Skin epidermis (tissue), 12 donors: ENCODE measurements at regions not wholly inside any gene's neighbourhood (a gene's known extent, or its start where the extent isn't known, plus 50 kb on each side); places are given as distances from the start of the nearest gene placed in this dataset.
A peak's percentile ranks its signal among the peaks of the same experiment; 100 is the strongest.

Source experiments
- H3K27ac ChIP-seq, 21 experiments: fragments of 200-600 bp; sonication (generic) in 11 of 21; one replicate each; pipeline ENCODE4 v1.5.0; 2020; ENCODE audit warnings: mild to moderate bottlenecking in 3 of 21, inconsistent platforms in 2 of 21, moderate library complexity in 2 of 21
- H3K4me3 ChIP-seq, 7 experiments: fragments of 200-600 bp; sonication (generic) in 2 of 7; one replicate each; pipeline ENCODE4 v1.5.0; 2020; ENCODE audit warnings: inconsistent platforms in 2 of 7, mild to moderate bottlenecking in 2 of 7, moderate library complexity in 1 of 7

DNA sequence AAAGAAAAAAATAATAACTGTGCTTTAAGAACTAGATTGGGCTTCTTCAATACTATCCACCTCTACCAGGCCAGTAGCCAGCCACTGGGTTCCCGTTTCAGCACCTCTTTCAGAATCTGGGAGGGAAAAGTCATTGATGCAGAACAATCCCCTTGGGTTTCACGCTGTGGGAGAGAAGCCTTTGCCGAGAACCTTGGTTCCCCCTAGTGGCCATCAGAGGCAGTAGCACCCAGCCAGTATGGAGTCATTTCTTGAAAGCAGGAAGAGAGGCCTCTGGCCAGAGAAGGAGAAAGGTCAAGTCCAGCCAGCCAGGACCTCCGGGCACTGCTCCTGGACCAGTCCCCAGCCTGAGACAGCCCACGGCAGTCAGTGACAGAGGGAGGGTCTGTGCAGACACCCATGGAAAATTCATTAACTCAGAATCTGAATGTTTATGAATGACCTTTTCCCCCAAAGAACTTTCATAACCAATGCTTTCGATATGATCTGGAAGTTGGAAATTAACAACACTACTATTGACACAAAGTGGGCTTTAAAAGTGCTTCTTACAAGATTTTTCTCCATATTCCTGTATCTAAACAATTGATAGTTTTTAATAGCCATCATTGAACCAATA is 51.2 kb upstream of the CDH5 start:
- H3K27ac ChIP-seq = peak overlapping the region in 5 of 21 experiments; percentile 4 to 66 (median 24)
- H3K4me3 ChIP-seq = no peak overlapping the region

DNA sequence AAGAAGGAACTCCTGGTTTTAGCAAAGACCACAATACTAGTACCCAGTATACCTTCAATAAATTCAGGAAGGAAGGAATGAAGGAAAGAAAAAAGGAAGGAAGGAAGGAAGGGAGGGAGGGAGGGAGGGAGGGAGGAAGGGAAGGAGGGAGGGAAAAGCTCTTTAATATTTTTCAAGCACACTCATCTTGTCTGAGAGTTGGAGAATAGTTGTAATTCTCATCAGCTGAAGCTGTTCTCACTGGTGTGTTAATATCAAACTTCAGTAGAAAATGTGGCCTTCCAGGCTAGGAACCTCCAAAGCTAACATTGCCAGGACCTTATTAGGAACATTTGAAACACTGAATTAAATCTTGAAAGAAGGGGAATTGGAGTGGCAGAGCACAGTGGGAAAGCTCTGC is 55.2 kb upstream of the CDH5 start:
- H3K27ac ChIP-seq = no peak overlapping the region
- H3K4me3 ChIP-seq = no peak overlapping the region

DNA sequence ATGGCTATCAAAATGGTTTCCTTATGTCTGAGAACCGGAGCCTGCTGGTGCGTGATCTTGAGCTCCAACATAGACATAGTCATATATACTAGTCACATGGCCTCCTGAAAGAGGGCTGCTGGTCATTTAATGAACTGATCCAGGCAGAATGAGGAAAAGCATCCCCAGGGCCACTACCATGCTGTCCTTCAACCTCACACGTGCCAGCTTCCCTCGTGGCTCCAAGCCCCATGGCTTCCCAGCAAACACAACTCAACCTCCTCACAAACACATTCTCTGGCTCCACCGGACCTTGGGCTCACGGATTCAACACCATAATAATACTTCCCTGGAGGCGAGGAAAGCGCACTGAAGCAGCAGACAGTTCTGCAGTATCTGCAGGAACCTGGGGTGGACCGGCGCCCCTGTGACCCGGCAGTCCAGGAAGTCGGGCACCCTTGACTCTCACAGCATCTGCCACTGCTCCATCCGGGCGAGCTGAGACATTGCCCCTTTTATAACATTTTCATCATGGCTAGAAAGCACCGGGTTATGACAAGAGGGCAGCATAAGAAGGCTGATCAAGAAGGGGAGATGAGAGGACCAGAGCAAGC is 57.2 kb upstream of the CDH5 start:
- Histone ChIP-seq H3K27ac (no peak overlapping the region), H3K4me3 (no peak overlapping the region)

DNA sequence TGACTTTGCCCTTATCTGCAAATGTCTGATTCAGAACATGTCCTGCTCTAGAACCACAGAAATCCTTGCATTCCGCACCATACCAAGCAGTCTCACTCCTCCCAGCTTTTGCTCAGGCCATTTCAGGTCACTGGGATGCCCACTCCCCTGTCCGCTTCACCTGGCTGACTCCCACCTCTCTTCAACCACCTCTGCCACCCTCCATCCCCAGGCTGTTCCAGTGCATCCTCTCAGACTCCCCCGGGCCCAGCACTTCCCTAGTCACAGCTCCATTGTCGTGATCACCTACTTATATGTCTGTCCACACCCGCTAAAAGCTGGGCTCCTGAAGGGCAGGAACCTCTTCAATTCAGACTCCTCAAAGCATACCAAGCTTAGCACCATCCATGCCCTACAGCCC is 58.4 kb upstream of the CDH5 start:
- Histone ChIP-seq H3K4me3 (no peak overlapping the region), H3K27ac (no peak overlapping the region)

DNA sequence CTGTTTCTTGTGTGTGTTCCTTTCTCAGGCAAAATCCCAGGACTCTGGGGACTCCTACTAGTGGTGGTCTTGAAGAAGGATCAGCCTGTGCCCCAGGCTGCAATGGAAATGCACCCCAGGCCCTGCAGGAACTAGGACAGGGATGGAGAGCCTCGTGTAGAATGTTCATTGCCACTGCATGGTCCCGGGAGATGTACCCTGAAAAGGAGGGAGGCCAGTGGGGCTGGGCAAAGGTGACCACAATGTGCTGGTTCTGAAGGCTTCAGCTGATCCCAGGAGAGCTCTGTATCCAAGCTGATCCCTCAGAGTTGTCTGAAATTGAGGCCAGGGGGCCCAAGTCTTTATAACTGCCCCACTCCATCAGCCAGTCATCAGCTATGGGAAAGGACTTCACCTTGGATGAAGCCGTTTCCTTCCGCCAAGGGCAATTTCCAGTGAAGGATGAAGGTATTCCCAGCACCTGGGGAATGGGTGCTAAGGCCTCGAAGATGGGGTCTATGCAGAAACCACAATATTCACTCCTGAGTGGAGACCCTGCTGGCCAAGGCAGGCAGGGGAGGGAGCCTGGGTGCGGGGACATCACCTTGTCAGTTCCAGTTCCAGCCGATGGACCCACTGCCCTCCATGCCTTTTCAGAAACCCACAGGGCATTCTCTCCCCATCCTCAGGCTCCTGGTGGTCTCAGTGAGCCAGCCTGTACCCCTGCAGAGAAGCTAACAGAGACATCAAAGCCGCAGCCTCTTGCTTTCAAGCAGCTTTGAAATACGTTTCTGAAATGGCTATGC is 59.9 kb upstream of the CDH5 start:
- Histone ChIP-seq H3K27ac (no peak overlapping the region), H3K4me3 (no peak overlapping the region)

DNA sequence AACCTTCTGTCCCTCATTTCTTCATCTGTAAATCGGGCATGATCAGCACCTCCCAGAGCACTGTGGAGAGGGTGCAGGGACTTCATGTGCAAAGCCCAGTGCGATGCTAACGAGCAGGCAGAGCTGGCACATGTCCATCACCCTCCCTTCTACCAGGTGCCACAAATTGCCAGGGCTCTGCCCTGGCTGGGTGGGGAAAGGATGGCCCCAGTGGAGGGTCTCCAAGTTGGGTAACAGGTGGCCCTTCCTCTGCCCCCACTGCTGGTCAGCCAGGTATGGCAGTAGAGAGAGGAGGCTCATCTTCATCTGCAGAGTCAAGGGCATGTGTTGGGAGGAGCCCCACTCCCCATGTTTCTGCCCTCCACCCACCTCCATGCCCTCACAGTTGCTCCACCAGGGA is 61.5 kb upstream of the CDH5 start:
- Histone ChIP-seq H3K4me3 (no peak overlapping the region), H3K27ac (no peak overlapping the region)

DNA sequence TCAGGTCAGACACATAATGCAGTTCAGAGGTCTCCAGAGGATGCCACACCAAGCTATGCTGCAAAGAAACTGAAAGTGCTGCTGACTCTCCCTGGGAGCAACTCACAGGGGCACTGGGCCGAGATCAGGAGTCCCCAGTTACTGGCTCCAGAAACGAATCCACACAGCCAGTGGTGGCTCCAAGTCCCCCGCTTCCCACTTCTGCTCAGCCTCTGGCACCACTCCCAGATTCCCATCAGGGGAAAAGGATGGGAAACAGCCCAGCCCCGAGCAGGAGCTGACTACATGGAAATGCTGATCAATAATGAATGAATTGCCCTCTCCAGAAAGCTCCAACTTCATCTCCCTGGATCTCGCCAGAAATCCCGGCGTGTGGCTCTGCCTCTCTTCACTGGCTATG is 62.3 kb upstream of the CDH5 start:
- H3K27ac ChIP-seq = no peak overlapping the region
- H3K4me3 ChIP-seq = no peak overlapping the region

DNA sequence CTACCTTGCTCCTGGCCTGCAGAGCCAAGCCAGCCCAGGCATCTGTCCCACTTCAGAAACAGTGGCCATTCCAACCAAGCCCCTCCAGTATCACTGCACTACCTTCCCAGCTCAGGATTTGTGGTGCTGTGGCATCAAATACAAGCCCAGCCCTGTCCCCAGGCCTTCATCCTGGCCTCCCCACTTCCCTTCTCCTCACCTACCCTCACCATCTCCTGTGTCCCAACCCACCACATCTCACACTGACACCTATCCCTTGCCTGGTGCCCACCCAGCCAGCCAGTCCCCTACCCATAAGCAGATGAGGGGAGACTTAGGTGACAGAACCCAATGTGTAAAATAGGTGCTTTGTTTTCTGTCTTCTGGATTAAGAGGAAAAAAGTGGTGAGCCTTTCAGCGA is 66.0 kb upstream of the CDH5 start:
- no peak overlapping the region for H3K27ac ChIP-seq

DNA sequence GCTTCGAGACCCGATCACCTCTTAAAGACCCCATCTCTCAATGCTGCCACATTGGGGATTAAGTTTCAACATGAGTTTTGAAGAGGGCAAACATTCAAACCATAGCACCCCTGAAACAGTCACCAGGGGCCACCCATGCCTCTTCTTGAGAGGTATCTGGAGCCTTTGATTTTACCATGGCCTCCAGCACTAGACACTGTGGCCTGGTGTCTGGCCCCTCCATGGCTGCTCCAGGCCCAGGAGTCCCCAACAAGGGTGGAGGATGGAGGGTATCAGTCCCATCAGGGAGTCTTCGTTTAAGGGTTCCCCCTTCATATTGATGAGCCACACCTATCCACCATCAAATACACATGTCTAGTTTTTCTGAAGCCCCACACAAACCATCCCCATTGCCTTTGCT is 66.5 kb upstream of the CDH5 start:
- H3K4me3 ChIP-seq = no peak overlapping the region
- no peak overlapping the region for H3K27ac ChIP-seq

More for the DNA sequence above, 66.0 kb upstream of the CDH5 start:
- H3K4me3 ChIP-seq = no peak overlapping the region

DNA sequence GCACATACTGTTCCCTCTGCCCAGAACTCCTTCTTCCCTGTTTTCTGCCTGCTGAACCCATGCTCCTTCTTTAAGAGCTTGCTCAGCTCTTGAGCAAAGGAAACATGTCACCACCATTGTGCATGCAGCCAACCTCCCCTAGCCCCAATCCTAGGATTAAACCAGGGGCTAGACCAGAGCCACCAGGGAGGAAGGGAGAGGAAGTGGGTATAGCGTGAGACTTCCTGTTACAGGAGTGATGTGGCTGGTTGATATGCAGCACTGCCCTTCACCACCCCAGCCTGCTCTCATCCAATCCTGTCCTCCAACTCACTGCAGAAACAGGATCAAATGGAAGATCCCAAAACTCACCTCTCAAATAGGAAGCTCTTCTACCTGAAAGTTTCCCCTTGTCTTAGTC is 67.1 kb upstream of the CDH5 start:
- Histone ChIP-seq H3K27ac (no peak overlapping the region), H3K4me3 (no peak overlapping the region)

DNA sequence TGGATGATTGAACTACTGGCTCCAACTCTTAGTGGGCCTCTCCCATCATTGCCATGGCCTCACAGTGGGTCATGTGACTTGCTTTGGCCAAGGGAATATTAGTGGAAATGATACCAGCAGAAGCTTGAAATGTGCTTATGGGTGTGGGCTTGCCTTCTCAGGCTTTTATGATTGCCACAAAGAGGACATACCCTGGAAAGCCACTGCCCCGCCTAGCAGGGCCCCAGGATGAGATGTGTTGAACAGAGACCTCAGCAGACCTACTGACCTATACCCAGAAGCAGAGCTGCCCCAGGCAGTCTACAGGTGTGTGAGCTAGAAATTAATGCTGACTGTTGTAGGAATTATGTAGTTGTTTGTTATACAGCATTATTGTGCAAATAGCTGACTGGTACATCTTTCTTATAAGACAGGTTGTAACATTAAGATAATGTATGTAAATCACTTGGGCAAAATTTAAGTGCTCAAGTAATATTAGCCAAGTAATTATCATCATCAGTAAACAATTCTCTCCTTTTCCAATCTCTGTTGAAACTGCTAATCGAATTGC is 67.8 kb upstream of the CDH5 start:
- Histone ChIP-seq H3K4me3 (no peak overlapping the region), H3K27ac (peak overlapping the region in 1 of 21 experiments; percentile 60)

DNA sequence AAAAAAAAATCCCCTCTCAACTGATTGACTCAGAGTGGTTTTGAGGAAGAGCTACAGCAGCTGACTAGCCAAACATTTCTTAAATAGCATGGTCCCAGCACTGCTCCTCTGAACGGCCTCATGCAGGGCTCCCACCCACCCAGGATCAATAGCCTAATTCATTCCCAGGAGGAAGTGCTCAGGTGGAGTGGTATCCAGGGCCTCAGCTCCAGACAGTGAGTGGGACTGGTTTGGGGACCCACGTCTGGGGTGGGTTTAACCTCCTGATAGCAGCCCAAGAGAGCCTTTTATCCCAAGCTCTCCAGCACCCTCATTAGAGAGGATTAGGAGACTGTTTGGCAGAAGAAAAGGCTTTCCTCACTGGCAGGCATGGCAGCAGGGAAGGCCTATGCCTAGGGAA is 68.5 kb upstream of the CDH5 start:
- H3K27ac ChIP-seq = peak overlapping the region in 1 of 21 experiments; percentile 60
- no peak overlapping the region for H3K4me3 ChIP-seq

DNA sequence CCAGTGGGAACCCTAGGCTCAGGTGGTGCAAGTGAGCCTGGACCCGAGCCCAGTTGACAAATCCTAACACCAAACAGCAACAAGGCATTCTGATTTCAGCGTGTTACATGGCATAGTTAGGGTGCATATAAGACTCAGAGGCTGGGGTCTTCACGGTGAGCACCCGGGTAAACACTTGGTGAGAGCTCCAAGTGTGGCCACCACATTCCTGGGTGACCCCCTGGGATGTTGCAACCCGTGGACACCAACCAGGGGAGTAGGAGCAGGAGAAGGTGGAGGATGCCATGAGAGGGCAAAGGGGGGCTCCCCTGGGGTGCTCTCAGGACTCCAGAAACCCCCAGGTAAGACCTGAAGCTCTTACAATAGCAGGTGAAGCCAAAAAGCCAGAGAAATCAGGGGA is 69.9 kb upstream of the CDH5 start:
- no peak overlapping the region for H3K4me3 ChIP-seq
- H3K27ac ChIP-seq = peak overlapping the region in 1 of 21 experiments; percentile 11

DNA sequence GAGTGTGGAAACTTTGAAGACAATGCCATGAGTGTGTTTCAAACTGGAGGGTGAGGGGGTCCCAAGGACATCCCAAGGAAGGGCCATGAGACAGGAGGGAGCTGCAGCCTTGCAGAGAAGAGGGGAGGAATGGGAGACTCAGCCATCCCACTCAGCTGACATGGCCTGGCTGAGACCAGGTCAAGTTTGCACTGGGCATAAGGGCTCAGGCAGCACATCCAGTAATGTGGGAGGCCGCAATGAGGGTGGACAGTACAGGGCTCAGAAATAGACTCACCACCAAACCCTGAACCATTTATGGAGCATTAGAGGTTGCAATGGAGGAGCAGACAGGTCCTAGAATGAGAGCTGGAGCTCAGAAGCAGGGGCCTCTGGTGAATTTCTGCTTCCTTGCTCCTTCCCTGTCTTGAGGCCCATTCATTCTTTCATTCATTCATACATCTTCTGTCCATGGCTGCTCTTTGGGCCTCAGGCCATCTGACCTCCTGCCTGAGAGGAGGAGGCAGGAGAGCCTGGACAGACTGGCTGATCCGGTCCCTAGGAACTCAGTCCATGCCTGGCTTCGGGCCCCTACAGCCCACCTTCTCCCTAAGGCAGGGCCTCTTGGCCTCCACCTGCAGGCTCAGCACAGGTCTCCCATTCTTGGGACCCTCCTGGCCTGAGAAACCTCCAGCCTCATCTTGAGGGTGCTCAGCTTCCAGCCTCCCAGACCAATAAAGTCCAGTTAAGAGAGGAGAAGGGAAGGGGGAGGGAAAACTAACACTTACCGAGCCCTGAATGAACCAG is 70.5 kb upstream of the CDH5 start:
- H3K27ac ChIP-seq = peak overlapping the region in 1 of 21 experiments; percentile 11
- H3K4me3 ChIP-seq = no peak overlapping the region

DNA sequence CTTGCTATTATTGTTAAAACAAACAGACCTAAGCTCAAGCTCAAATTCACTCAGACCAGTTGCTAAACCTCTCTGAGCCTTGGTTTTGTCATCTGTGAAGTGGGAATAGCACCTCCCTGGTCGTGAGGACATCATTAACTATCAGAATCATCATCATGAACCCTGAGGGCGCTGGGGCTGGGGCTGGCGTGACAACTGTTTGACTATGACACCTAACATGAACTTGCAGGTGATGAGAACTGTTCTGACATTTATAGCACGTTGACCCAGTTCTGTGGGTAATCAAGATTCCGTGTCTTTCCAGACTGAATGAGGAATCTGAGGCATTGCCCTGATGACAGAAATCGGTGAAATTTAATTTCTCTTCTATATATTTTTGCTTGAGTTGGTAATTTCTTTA is 71.3 kb upstream of the CDH5 start:
- Histone ChIP-seq H3K27ac (no peak overlapping the region), H3K4me3 (no peak overlapping the region)

DNA sequence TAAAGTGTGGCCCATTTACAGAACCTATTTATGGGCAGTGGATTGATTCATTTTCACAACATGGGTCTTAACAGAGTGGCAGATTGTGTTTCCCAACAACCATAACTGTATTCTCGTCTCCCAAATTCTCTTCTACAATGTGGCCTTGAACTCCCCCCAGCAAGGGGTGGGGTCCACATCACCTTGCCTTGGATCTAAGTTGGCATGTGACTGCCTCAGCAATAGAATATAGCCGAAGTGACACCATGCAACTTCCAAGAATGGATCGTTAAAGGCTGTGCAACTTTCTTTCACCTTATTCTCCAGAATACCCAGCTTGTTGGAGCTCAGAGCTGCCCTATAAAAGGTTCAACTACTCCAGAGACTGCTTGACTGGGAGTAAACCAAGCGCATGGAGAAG is 72.0 kb upstream of the CDH5 start:
- Histone ChIP-seq H3K27ac (no peak overlapping the region), H3K4me3 (no peak overlapping the region)

DNA sequence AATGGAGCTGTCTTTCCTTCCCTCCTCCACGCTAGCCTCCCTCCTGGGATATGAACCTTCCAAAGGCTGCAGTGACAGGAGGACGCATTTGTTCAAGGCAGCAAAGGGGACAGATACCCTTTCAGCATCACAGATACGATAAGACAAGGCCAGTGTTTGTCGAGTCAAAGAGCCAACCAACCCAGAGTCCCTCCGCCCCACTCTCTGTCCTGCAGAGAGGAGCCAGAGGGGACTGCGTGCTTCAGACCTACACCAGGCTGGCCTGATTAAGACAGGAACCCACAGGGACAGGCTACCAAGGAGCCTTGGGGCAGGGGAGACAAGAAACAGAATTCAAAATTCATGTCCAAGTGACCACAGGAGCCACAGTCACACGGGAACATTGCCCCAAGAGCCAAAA is 72.6 kb upstream of the CDH5 start:
- H3K27ac ChIP-seq = no peak overlapping the region
- no peak overlapping the region for H3K4me3 ChIP-seq

DNA sequence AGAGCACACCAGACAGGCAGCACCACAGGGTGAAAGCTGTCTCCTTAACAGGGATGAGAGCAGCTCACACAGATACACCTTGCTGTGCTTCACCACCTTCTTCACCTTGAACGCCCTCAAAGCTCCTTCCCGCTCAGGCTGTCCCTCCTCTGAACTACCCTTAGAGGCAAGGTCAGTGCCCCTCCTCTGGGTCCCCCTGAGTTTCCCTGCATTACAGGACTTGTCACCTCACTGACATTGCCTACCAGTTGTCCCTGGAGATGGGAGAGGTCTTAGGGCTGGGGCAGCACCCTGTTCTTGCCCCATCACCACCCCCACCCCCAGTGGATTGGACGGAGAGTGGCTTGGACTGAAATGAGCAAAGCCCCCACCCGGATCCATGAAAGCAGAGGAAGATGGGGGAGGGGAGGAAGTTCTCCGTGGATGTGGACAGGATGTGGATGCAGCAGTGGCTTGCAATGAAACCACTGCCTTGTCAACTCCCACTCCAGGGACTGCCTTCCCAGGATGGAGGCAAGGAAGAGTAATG is 73.2 kb upstream of the CDH5 start:
- no peak overlapping the region for H3K4me3 ChIP-seq
- no peak overlapping the region for H3K27ac ChIP-seq

DNA sequence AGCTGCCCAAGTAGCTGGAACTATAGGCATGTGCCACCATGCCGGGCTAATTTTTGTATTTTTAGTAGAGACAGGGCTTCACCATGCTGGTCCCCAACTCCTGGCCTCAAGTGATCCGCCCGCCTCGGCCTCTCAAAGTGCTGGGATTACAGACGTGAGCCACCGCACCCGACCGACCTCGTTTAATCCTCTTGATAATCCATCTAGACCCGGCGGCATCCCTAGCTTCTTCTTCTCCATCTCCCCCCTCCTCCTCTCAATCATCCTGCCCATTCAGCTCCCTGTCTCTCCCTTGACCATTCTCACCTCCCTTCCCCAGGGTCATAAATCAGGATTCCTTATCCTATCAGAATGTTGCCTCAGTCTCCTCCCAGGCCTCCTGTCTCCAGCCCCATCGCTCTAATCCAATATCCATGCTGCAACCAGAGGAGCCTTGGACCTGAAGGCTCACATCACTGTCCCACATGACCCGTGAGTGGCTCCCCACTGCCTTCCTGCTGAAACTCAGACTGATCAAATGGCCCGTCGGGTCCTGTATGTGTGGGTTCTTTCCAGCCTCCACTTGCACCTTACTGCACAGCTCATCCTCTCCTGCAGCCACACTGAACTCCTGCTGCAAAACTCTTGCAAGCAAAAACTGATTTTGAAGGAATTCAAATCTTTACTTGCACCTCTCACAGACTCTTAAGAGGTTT is 74.1 kb upstream of the CDH5 start:
- no peak overlapping the region for H3K4me3 ChIP-seq
- H3K27ac ChIP-seq = no peak overlapping the region
